ENCODE measurements at regions not wholly inside any gene's neighbourhood (a gene's known extent, or its start where the extent isn't known, plus 50 kb on each side); places are given as distances from the start of the nearest gene placed in this dataset.

DNA sequence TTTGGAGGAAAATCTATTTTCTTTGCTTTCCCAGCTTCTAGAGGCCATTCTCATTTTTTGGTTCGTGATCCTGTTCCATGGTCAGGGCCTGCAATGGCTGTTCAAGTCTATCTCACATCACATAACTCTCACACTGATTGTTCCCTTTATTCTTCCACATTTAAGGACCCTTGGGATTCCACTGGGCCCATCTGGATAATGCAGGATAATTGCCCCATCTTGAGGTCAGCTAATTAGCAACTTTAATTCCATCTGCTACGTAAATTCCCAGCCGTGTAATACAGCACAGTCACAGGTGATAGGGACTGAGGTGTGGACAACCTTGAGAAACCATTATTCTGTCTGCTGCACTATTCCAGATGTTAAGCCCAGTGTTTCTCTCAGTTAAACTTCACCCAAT is 311.6 kb upstream of the CNTN4 start:
- TF ChIP-seq CTCF (IDR thresholded peaks at IDR 0.05), result no peak
- whole genome bisulfite sequencing, 2 donors, result 62 to 70% methylated on average over 3 of the region's 3 CpGs

GRCh38 chr3:1792466-1792865 is 306.2 kb upstream of the CNTN4 start:
- WGBS, 2 donors, result 73 to 78% methylated on average over 2 of the region's 2 CpGs
- Histone ChIP-seq H3K36me3 (peaks cover 0 to 3% (median 0%) of the 10 kb centered on the region in 9 donors), H3K9me3 (peaks cover 0 to 4% (median 0%) of the 10 kb centered on the region in 11 donors), H3K27ac (no peak overlapping the region), H3K4me3 (no peak overlapping the region), H3K27me3 (no peaks in the 10 kb centered on the region), H3K4me1 (no peaks in the 10 kb centered on the region)
- intact Hi-C loops (cut with DNase I), result no loop called here
- ATAC-seq (no peak), DNase-seq (no peak)
- no peak for TF ChIP-seq CTCF (IDR thresholded peaks at IDR 0.05)

More for the DNA sequence above, 311.6 kb upstream of the CNTN4 start:
- H3K27ac ChIP-seq, result no peak overlapping the region
- H3K36me3 ChIP-seq, result peaks cover 0 to 3% (median 0%) of the 10 kb centered on the region in 9 donors
- intact Hi-C loops (cut with DNase I), result no loop called here
- ATAC-seq (no peak), DNase-seq (no peak)
- no peak overlapping the region for H3K4me3 ChIP-seq
- H3K9me3 ChIP-seq, result peaks cover 0 to 4% (median 0%) of the 10 kb centered on the region in 11 donors
- H3K27me3 ChIP-seq, result no peaks in the 10 kb centered on the region
- H3K4me1 ChIP-seq, result no peaks in the 10 kb centered on the region

DNA sequence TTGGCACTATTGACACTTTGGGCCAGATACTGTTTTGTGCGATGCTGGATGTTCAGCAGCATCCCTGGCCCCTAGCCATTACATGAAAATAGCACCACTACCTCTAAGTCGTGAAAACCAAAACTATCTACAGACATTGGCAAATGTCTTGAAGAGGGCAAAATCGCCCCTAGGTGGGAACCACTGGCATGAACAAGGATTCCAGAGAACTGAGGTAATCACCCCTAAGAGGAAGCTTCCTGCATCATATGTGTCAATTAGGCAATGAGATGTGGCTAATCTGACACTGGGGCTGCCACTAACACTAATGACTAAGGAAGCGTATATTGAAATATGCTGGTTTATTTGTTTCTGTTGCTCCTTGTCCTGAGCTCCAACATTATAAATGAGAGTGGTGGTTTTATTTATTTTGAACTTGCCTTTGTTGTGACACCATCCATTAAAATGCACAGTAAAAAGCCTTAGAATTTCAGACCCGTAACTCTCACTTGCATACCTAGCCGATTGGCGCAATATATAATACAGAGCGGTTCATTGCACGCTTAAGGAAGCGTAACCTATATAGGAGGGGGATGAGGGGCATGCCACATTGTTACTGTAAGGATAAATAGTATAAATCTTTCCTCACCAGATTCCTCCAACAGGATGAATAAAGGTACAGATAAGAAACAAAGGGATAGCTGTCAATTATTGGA is 299.8 kb upstream of the CNTN4 start:
- ATAC-seq (no peak), DNase-seq (no peak)
- TF ChIP-seq CTCF (IDR thresholded peaks at IDR 0.05), result no peak
- Histone ChIP-seq H3K36me3 (no peaks in the 10 kb centered on the region), H3K4me3 (no peak overlapping the region), H3K27ac (no peak overlapping the region), H3K4me1 (no peaks in the 10 kb centered on the region), H3K27me3 (no peaks in the 10 kb centered on the region), H3K9me3 (peaks cover 0 to 11% (median 0%) of the 10 kb centered on the region in 11 donors)
- intact Hi-C loops (cut with DNase I), result no loop called here
- 89 to 93% methylated on average over 10 of the region's 10 CpGs for WGBS, 2 donors

- Histone ChIP-seq H3K36me3 (no peaks in the 10 kb centered on the region), H3K4me3 (no peak overlapping the region), H3K9me3 (peaks cover 0 to 66% (median 21%) of the 10 kb centered on the region in 11 donors), H3K4me1 (no peaks in the 10 kb centered on the region), H3K27me3 (no peaks in the 10 kb centered on the region), H3K27ac (no peak overlapping the region)
- ATAC-seq (no peak), DNase-seq (no peak)
- TF ChIP-seq CTCF (IDR thresholded peaks at IDR 0.05), result no peak
- 87 to 94% methylated on average over 3 of the region's 3 CpGs for WGBS, 2 donors
- intact Hi-C loops (cut with DNase I), result no loop called here
Measured at GRCh38 chr3:1805331-1805730, 293.3 kb upstream of the CNTN4 start.
